Keratinocyte (primary cell): ENCODE measurements at regions not wholly inside any gene's neighbourhood (a gene's known extent, or its start where the extent isn't known, plus 50 kb on each side); places are given as distances from the start of the nearest gene placed in this dataset.

Source experiments
- CTCF ChIP-seq, 3 experiments: IDR thresholded peaks in 1 of 3; conservative IDR thresholded peaks in 1 of 3; optimal IDR thresholded peaks in 1 of 3; 2 replicates in 2 of 3; 3 replicates in 1 of 3; pipeline versions ENCODE3 to v1.5.1; 2011; ENCODE audit warnings: low read length in 3 of 3, mild to moderate bottlenecking in 3 of 3, moderate library complexity in 2 of 3, control low read depth in 1 of 3, inconsistent platforms in 1 of 3; ENCODE audit not compliant: insufficient read depth in 2 of 3; ENCODE audit errors: extremely low read depth in 1 of 3
- EZH2 ChIP-seq: IDR thresholded peaks from one replicate; pipeline ENCODE4 v1.6.1; 2012; ENCODE audit warnings: inconsistent platforms, mild to moderate bottlenecking, low read length, moderate library complexity

GRCh38 chr1:82578086-82578726 lies 777.5 kb downstream of the ADGRL2 start:
- no peak for TF ChIP-seq CTCF (optimal IDR thresholded peaks at IDR 0.05 in 1 of 3, IDR thresholded peaks at IDR 0.05 in 1 of 3, conservative IDR thresholded peaks at IDR 0.05 in 1 of 3; ENCODE audit: extremely low read depth in 1 of 3, insufficient read depth in 2 of 3, low read length in 3 of 3)
- no peak for TF ChIP-seq EZH2
